Naive thymus-derived CD4-positive, alpha-beta T cell (primary cell): ENCODE measurements at regions not wholly inside any gene's neighbourhood (a gene's known extent, or its start where the extent isn't known, plus 50 kb on each side); places are given as distances from the start of the nearest gene placed in this dataset.

Source experiments
- ATAC-seq: fragments of 150-1000 bp; cut with Tn5 transposase; 2 replicates; pipeline ENCODE4 v1.10.0; 2021; ENCODE audit warnings: mild to moderate bottlenecking, moderate library complexity
- CTCF ChIA-PET: fragments of 350-600 bp; sonication (Branson Sonifier 250); formaldehyde crosslinking; loops from one replicate; lab custom pipeline; 2021; ENCODE audit warnings: antibody characterized with exemption; lab: Charles Lee
- POLR2A ChIA-PET: fragments of 350-600 bp; sonication (Branson Sonifier 250); formaldehyde crosslinking; loops from one replicate; lab custom pipeline; 2021; ENCODE audit warnings: antibody characterized with exemption, inconsistent platforms; lab: Charles Lee
- DNase-seq, 9 donors: peaks; one replicate each; pipeline versions ENCODE4 v3.0.0 to v3.0.0-alpha.2; 2020 to 2022; ENCODE audit warnings: mixed read lengths in 1 of 9
- H3K27ac ChIP-seq: one replicate; pipeline ENCODE4 v1.7.0; 2013; ENCODE audit warnings: mild to moderate bottlenecking, low read depth, low read length, moderate library complexity
- H3K27me3 ChIP-seq, 2 donors: one replicate each; pipeline ENCODE4 v1.7.0; 2013; ENCODE audit warnings: low read length in 2 of 2, mild to moderate bottlenecking in 2 of 2, moderate library complexity in 2 of 2; ENCODE audit not compliant: control insufficient read depth in 2 of 2, insufficient read depth in 2 of 2
- H3K36me3 ChIP-seq, 3 experiments: 1 replicate in 2 of 3; 2 replicates in 1 of 3; pipeline ENCODE4 v1.7.0; 2013; ENCODE audit warnings: low read length in 3 of 3, mild to moderate bottlenecking in 3 of 3, moderate library complexity in 1 of 3; ENCODE audit not compliant: insufficient read depth in 3 of 3, control insufficient read depth in 2 of 3
- H3K4me1 ChIP-seq, 2 donors: one replicate each; pipeline ENCODE4 v1.7.0; 2013; ENCODE audit warnings: low read length in 2 of 2, mild to moderate bottlenecking in 2 of 2, moderate library complexity in 1 of 2; ENCODE audit not compliant: control insufficient read depth in 2 of 2, insufficient read depth in 2 of 2
- H3K4me3 ChIP-seq: 2 replicates; pipeline ENCODE4 v1.7.0; 2013; ENCODE audit warnings: mild to moderate bottlenecking, low read length
- H3K9me3 ChIP-seq, 3 experiments: 1 replicate in 2 of 3; 2 replicates in 1 of 3; pipeline ENCODE4 v1.7.0; 2013; ENCODE audit warnings: low read length in 3 of 3; ENCODE audit not compliant: control insufficient read depth in 2 of 3
- H3K27ac Mint-ChIP-seq, 9 donors: one replicate each; pipeline ENCODE4 v1.8.0; 2020 to 2022; ENCODE audit warnings: mixed read lengths in 9 of 9, mild to moderate bottlenecking in 8 of 9, moderate library complexity in 5 of 9, inconsistent platforms in 2 of 9
- H3K27me3 Mint-ChIP-seq, 5 donors: one replicate each; pipeline ENCODE4 v1.8.0; 2021 to 2022; ENCODE audit warnings: mixed read lengths in 5 of 5, mild to moderate bottlenecking in 1 of 5
- H3K36me3 Mint-ChIP-seq, 5 donors: one replicate each; pipeline ENCODE4 v1.8.0; 2020 to 2022; ENCODE audit warnings: mixed read lengths in 5 of 5, mild to moderate bottlenecking in 3 of 5, inconsistent platforms in 1 of 5
- H3K4me1 Mint-ChIP-seq, 7 donors: one replicate each; pipeline ENCODE4 v1.8.0; 2020 to 2022; ENCODE audit warnings: mixed read lengths in 7 of 7, mild to moderate bottlenecking in 3 of 7, inconsistent platforms in 1 of 7
- H3K4me3 Mint-ChIP-seq, 10 donors: one replicate each; pipeline ENCODE4 v1.8.0; 2020 to 2022; ENCODE audit warnings: mild to moderate bottlenecking in 10 of 10, mixed read lengths in 10 of 10, moderate library complexity in 6 of 10, inconsistent platforms in 2 of 10
- H3K9me3 Mint-ChIP-seq, 11 donors: one replicate each; pipeline ENCODE4 v1.8.0; 2020 to 2022; ENCODE audit warnings: mixed read lengths in 11 of 11, mild to moderate bottlenecking in 4 of 11, inconsistent platforms in 1 of 11, moderate library complexity in 1 of 11
- intact Hi-C, 2 donors: fragments of 100-400 bp; cut with micrococcal nuclease; formaldehyde crosslinking; loops; one replicate each; pipeline ENCODE4 v1.15.1; 2023

DNA sequence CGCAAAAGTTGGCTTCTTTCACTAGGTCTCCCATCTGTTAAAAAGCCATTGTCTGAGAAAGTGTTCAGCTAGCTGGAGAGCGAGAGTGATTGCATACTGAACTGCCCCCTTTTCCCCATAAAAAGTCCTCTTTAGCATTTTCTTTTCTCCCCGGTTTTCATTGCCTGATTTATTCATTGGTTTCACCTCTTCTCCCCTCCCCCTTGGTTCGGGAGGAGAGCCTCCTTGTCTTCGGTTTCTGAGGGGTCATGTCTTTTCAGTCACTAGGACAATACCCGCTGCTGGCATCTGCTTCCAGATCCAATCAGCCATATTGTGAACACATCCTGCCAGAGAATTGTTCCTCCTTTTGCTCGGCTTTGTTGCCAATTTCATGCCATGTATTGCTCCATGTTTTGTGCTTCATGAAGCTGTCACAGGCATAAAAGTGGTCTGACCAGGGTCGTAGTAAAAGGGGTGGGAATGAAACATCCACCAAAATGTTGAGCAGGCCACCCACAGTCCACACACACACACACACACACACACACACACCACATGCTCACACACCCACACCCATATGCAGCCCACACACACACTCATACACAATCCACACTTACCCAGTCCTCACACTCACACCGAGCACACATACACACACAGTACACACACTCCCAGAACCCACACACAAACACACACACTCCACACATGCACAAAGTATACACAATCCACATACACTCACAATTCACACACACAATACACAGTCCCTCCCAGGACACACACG, 136.0 kb downstream of the NKX6-1 start:
- Mint-ChIP-seq H3K9me3 (peaks cover 0 to 15% (median 8%) of the 10 kb centered on the region in 11 donors), H3K4me1 (no peaks in the 10 kb centered on the region), H3K4me3 (no peak overlapping the region), H3K36me3 (peaks cover 0 to 3% (median 0%) of the 10 kb centered on the region in 5 donors), H3K27me3 (peaks cover 0 to 8% (median 6%) of the 10 kb centered on the region in 5 donors), H3K27ac (no peak overlapping the region)
- peak; percentile 34 for ATAC-seq
- CTCF ChIA-PET, result no interaction called here
- Histone ChIP-seq H3K9me3 (no peaks in the 10 kb centered on the region), H3K4me1 (no peaks in the 10 kb centered on the region), H3K4me3 (no peak overlapping the region), H3K36me3 (no peaks in the 10 kb centered on the region), H3K27ac (no peak overlapping the region), H3K27me3 (no peaks in the 10 kb centered on the region)
- DNase-seq, result no peak
- POLR2A ChIA-PET, result no interaction called here
- intact Hi-C loops, result no loop called here

DNA sequence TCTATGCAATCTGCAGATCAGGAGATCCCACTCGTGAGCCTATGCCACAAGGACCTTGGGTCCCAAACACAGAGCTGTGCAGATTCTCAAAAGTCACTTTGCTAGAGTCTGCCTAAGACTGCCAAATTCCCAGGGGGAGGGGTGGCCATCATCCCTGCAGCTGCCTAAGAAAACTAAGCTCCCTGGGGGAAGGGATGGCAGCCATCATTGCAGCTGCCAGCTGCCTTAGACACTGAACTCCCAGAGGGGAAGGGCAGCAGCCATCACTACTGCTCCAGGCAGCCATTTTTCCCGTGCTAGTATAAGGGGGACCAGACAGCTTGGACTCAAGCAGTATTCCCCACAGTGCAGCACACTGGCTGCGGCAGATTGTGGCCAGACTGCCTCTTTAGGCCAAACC, 156.9 kb downstream of the NKX6-1 start:
- Mint-ChIP-seq H3K4me1 (no peaks in the 10 kb centered on the region), H3K9me3 (peaks cover 0 to 46% (median 15%) of the 10 kb centered on the region in 11 donors), H3K36me3 (no peaks in the 10 kb centered on the region), H3K27ac (no peak overlapping the region), H3K27me3 (peaks cover 0 to 18% (median 0%) of the 10 kb centered on the region in 5 donors), H3K4me3 (no peak overlapping the region)
- no peak for ATAC-seq
- Histone ChIP-seq H3K9me3 (peaks cover 0 to 10% (median 0%) of the 10 kb centered on the region in 3 experiments), H3K4me3 (no peak overlapping the region), H3K27me3 (no peaks in the 10 kb centered on the region), H3K27ac (no peak overlapping the region), H3K4me1 (no peaks in the 10 kb centered on the region), H3K36me3 (no peaks in the 10 kb centered on the region)
- intact Hi-C loops, result no loop called here
- ChIA-PET POLR2A (no interaction called here), CTCF (no interaction called here)
- DNase-seq, result no peak

DNA sequence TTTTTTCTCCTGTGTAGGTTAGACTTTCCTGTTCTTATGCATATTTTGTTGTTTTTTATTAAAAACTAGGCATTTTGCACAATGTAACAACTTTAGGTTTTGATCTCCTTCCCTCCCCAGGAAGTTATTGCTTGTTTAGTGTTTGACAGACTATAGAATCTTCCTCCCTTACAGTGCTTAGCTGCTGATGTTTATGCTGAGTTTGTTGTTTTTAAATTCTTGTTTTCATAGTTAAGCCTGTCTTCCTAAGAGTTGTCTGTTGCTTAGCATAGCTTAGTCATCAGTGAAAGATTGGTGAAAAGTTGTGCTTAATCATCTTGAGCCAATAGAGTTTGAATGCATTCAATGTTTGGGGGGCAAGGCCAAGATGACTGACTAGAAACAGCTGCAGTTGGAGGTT, 157.5 kb downstream of the NKX6-1 start:
- POLR2A ChIA-PET, result no interaction called here
- intact Hi-C loops, result no loop called here
- Mint-ChIP-seq H3K27ac (no peak overlapping the region), H3K9me3 (peaks cover 0 to 46% (median 15%) of the 10 kb centered on the region in 11 donors), H3K27me3 (peaks cover 0 to 18% (median 0%) of the 10 kb centered on the region in 5 donors), H3K4me3 (no peak overlapping the region), H3K4me1 (no peaks in the 10 kb centered on the region), H3K36me3 (no peaks in the 10 kb centered on the region)
- Histone ChIP-seq H3K27me3 (no peaks in the 10 kb centered on the region), H3K36me3 (no peaks in the 10 kb centered on the region), H3K9me3 (peaks cover 0 to 10% (median 0%) of the 10 kb centered on the region in 3 experiments), H3K4me3 (no peak overlapping the region), H3K4me1 (no peaks in the 10 kb centered on the region), H3K27ac (no peak overlapping the region)
- DNase-seq, result no peak
- ATAC-seq, result no peak
- CTCF ChIA-PET, result no interaction called here

DNA sequence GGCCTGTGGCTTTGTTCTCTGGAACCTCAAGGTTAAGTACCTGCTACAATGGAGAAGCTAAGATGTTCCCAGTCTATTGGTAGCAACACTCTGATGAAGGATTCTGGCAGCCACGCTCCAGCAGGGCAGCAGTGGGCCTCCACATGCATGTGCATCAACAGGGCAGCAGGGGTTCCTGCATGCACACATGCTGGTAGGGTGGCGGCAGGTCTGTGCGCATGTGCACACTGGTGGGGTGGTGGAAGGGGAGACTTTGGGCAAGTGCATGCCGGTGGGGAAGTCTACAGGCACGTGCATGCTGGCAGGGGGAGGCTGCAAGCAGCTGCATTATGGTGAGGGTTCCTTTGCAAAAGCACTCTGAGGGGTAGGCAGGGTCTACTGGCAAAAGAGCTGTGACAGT, 160.7 kb downstream of the NKX6-1 start:
- ChIA-PET CTCF (no interaction called here), POLR2A (no interaction called here)
- H3K4me3 Mint-ChIP-seq, result no peak overlapping the region
- no peak overlapping the region for H3K4me3 ChIP-seq
- H3K36me3 Mint-ChIP-seq, result no peaks in the 10 kb centered on the region
- ATAC-seq (no peak), DNase-seq (no peak)
- no peak overlapping the region for H3K27ac ChIP-seq
- H3K4me1 Mint-ChIP-seq, result no peaks in the 10 kb centered on the region
- peaks cover 0 to 18% (median 0%) of the 10 kb centered on the region in 5 donors for H3K27me3 Mint-ChIP-seq
- H3K9me3 Mint-ChIP-seq, result peaks cover 0 to 29% (median 10%) of the 10 kb centered on the region in 11 donors
- intact Hi-C loops, result no loop called here
- H3K36me3 ChIP-seq, result no peaks in the 10 kb centered on the region
- no peaks in the 10 kb centered on the region for H3K27me3 ChIP-seq
- no peak overlapping the region for H3K27ac Mint-ChIP-seq
- H3K4me1 ChIP-seq, result no peaks in the 10 kb centered on the region
- H3K9me3 ChIP-seq, result peaks cover 0 to 10% (median 0%) of the 10 kb centered on the region in 3 experiments

DNA sequence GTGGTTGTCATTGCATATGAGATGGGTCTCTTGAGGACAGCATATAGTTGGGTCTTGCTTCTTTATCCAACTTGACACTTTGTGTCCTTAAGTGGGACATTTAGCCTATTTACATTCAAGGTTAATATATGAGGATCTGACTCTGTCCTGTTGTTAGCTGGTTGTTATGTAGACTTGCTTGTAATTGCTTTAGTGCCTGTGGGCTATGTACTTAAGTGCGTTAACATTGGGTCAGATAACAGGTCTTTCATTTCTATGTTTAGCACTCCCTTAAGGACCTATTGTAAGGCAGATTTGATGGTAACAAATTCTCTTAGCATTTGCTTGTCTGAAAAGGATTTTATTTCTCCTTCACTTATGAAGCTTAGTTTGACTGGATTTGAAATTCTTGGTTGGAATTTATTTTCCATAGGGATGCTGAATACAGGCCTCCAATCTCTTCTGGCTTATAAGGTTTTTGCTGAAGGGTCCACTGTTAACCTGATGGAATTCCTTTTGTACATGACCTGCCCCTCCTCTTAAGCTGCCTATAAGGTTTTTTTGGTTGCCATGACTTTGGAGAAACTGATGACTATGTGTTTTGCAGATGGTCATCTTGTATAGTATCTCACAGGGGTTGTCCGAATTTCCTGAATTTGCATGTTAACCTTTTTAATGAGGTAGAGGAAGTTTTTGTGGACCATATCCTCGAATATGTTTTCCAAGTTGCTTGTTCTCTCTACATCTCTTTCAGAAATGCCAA, 162.0 kb downstream of the NKX6-1 start:
- intact Hi-C loops, result no loop called here
- H3K4me1 Mint-ChIP-seq, result no peaks in the 10 kb centered on the region
- ATAC-seq, result no peak
- no peaks in the 10 kb centered on the region for H3K36me3 ChIP-seq
- H3K4me3 ChIP-seq, result no peak overlapping the region
- peaks cover 0 to 18% (median 0%) of the 10 kb centered on the region in 5 donors for H3K27me3 Mint-ChIP-seq
- peaks cover 0 to 4% (median 0%) of the 10 kb centered on the region in 3 experiments for H3K9me3 ChIP-seq
- H3K4me3 Mint-ChIP-seq, result no peak overlapping the region
- no peaks in the 10 kb centered on the region for H3K4me1 ChIP-seq
- H3K27ac Mint-ChIP-seq, result no peak overlapping the region
- no peaks in the 10 kb centered on the region for H3K27me3 ChIP-seq
- CTCF ChIA-PET, result no interaction called here
- peaks cover 0 to 23% (median 9%) of the 10 kb centered on the region in 11 donors for H3K9me3 Mint-ChIP-seq
- H3K27ac ChIP-seq, result no peak overlapping the region
- POLR2A ChIA-PET, result no interaction called here
- H3K36me3 Mint-ChIP-seq, result no peaks in the 10 kb centered on the region
- no peak for DNase-seq

DNA sequence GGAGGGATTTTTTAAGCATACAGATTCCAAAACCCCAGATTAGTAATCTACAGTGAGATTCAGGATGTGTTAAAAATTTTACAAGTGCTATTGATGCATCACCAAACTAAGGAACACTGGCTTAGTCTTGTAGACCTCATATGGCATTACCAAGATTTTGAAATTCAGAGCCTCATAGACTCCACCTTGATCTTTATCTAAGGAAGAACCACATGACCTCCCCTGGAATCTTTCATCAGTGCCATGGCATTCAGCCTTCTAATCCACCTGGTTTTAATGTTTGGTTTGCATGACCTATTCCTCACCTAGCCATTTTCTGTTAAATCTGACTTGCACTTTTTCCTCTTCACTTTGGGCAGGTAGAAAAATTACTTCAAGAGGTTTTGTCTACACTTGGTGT, 171.6 kb downstream of the NKX6-1 start:
- Histone ChIP-seq H3K36me3 (no peaks in the 10 kb centered on the region), H3K4me1 (no peaks in the 10 kb centered on the region), H3K9me3 (no peaks in the 10 kb centered on the region), H3K4me3 (no peak overlapping the region), H3K27ac (no peak overlapping the region), H3K27me3 (no peaks in the 10 kb centered on the region)
- intact Hi-C loops, result no loop called here
- peaks cover 0 to 2% (median 0%) of the 10 kb centered on the region in 7 donors for H3K4me1 Mint-ChIP-seq
- no peaks in the 10 kb centered on the region for H3K36me3 Mint-ChIP-seq
- ATAC-seq, result no peak
- peaks cover 0 to 12% (median 8%) of the 10 kb centered on the region in 5 donors for H3K27me3 Mint-ChIP-seq
- peaks cover 0 to 18% (median 6%) of the 10 kb centered on the region in 11 donors for H3K9me3 Mint-ChIP-seq
- CTCF ChIA-PET, result no interaction called here
- no peak overlapping the region for H3K27ac Mint-ChIP-seq
- no peak overlapping the region for H3K4me3 Mint-ChIP-seq
- no peak for DNase-seq
- POLR2A ChIA-PET, result no interaction called here
